ENCODE measurements at regions not wholly inside any gene's neighbourhood (a gene's known extent, or its start where the extent isn't known, plus 50 kb on each side); places are given as distances from the start of the nearest gene placed in this dataset.

- no peak for TF ChIP-seq FOXK2 (IDR thresholded peaks at IDR 0.05)
- TF ChIP-seq FOXM1 (IDR thresholded peaks at IDR 0.05; ENCODE audit: borderline replicate concordance): no peak
- no peak for TF ChIP-seq ELF4 (IDR thresholded peaks at IDR 0.05)
- no peak for TF ChIP-seq BHLHE40 (IDR thresholded peaks at IDR 0.05; ENCODE audit: borderline replicate concordance)
- TF ChIP-seq FOXA1 (IDR thresholded peaks at IDR 0.05): no peak
- no peak for TF ChIP-seq LEF1 (IDR thresholded peaks at IDR 0.05; ENCODE audit: borderline replicate concordance)
- TF ChIP-seq SUZ12 (IDR thresholded peaks at IDR 0.05): no peak
- no peak for TF ChIP-seq PKNOX1 (IDR thresholded peaks at IDR 0.05)
- no peak for TF ChIP-seq ARNT (IDR thresholded peaks at IDR 0.05)
- no peak for TF ChIP-seq ZNF384 (IDR thresholded peaks at IDR 0.05)
- TF ChIP-seq SP1 (IDR thresholded peaks at IDR 0.05): no peak
- TF ChIP-seq L3MBTL2 (conservative IDR thresholded peaks at IDR 0.05): no peak
- no peak for TF ChIP-seq CTBP1 (IDR thresholded peaks at IDR 0.05; ENCODE audit: borderline replicate concordance)
- TF ChIP-seq TARDBP (IDR thresholded peaks at IDR 0.05): no peak
Measured at GRCh38 chr6:149179431-149179830, 138.1 kb upstream of the TAB2 start.
